Cardiac fibroblast (primary cell): ENCODE measurements at regions not wholly inside any gene's neighbourhood (a gene's known extent, or its start where the extent isn't known, plus 50 kb on each side); places are given as distances from the start of the nearest gene placed in this dataset.

Experiments used
- DNase-seq, 2 donors: peaks; one replicate each; pipeline versions ENCODE4 v3.0.0 to v3.0.0-alpha.2; 2010; ENCODE audit warnings: low read depth in 2 of 2
- H3K4me3 ChIP-seq, 2 donors: replicated peaks in 1 of 2; 1 replicate in 1 of 2; 2 replicates in 1 of 2; pipeline ENCODE4 v1.5.1; 2011; ENCODE audit warnings: low read depth in 2 of 2, low read length in 2 of 2, mild to moderate bottlenecking in 2 of 2, moderate library complexity in 1 of 2
- CTCF ChIP-seq: IDR thresholded peaks from one replicate; pipeline ENCODE4 v1.5.1; 2011; ENCODE audit warnings: low read depth, mild to moderate bottlenecking, low read length, inconsistent platforms

- DNase-seq = peak; percentile 37 to 41
- H3K4me3 ChIP-seq = no peak overlapping the region
- no peak for TF ChIP-seq CTCF
These were observed 290.9 kb downstream of the CRPPA start for GRCh38 chr7:16130111-16131110.

GRCh38 chr7:16129431-16130110, 291.8 kb downstream of the CRPPA start:
- peak; percentile 69 to 86 for DNase-seq
- TF ChIP-seq CTCF = no peak
- H3K4me3 ChIP-seq = no peak overlapping the region

- no peak overlapping the region for H3K4me3 ChIP-seq
- no peak for TF ChIP-seq CTCF
- no peak for DNase-seq
These were observed 298.1 kb downstream of the CRPPA start for GRCh38 chr7:16123117-16123770.

GRCh38 chr7:16121876-16122390, 299.4 kb downstream of the CRPPA start:
- TF ChIP-seq CTCF = no peak
- no peak for DNase-seq
- no peak overlapping the region for H3K4me3 ChIP-seq

- no peak overlapping the region for H3K4me3 ChIP-seq
- DNase-seq = no peak
- TF ChIP-seq CTCF = no peak
These were observed 306.0 kb downstream of the CRPPA start for GRCh38 chr7:16115374-16115773.

- peak; percentile 43 for TF ChIP-seq CTCF
- H3K4me3 ChIP-seq = no peak overlapping the region
- DNase-seq = peak; percentile 71 to 77
These were observed 306.7 kb downstream of the CRPPA start for GRCh38 chr7:16114633-16115032.
